KMS-11 (cell line): ENCODE measurements at regions not wholly inside any gene's neighbourhood (a gene's known extent, or its start where the extent isn't known, plus 50 kb on each side); places are given as distances from the start of the nearest gene placed in this dataset.

ENCODE experiments used
- H2AFZ ChIP-seq: fragments of 200-600 bp; sonication (generic); 2 replicates; pipeline ENCODE4 v1.6.1; 2016; ENCODE audit warnings: antibody characterized with exemption, mixed run types, low read depth
- H3K27ac ChIP-seq: fragments of 200-600 bp; sonication (generic); 2 replicates; pipeline ENCODE4 v1.6.1; 2016; ENCODE audit warnings: mild to moderate bottlenecking, mixed run types
- H3K27me3 ChIP-seq: fragments of 200-600 bp; sonication (generic); 2 replicates; pipeline ENCODE4 v1.6.1; 2017; ENCODE audit warnings: mild to moderate bottlenecking, low read depth, mixed run types, moderate library complexity; ENCODE audit not compliant: insufficient read depth
- H3K36me3 ChIP-seq: fragments of 200-600 bp; sonication (generic); 2 replicates; pipeline ENCODE4 v1.6.1; 2017; ENCODE audit warnings: mild to moderate bottlenecking, mixed run types; ENCODE audit not compliant: insufficient read depth
- H3K4me1 ChIP-seq: fragments of 200-600 bp; sonication (generic); 2 replicates; pipeline ENCODE4 v1.6.1; 2016; ENCODE audit warnings: mild to moderate bottlenecking, low read depth, mixed run types; ENCODE audit not compliant: poor library complexity, severe bottlenecking
- H3K4me2 ChIP-seq: fragments of 200-600 bp; sonication (generic); 2 replicates; pipeline ENCODE4 v1.7.0; 2016; ENCODE audit warnings: mild to moderate bottlenecking, mixed run types
- H3K4me3 ChIP-seq: fragments of 200-600 bp; sonication (generic); IDR thresholded peaks from 2 replicates; pipeline ENCODE4 v1.6.1; 2017; ENCODE audit warnings: low read depth, low read length, mixed read lengths; ENCODE audit not compliant: insufficient read depth
- H3K79me2 ChIP-seq: fragments of 200-600 bp; sonication (generic); 2 replicates; pipeline ENCODE4 v1.6.1; 2016; ENCODE audit warnings: low read depth, mixed run types; ENCODE audit not compliant: insufficient read depth
- H3K9ac ChIP-seq: fragments of 200-600 bp; sonication (generic); 2 replicates; pipeline ENCODE4 v1.6.1; 2016; ENCODE audit warnings: mild to moderate bottlenecking, mixed run types
- H4K20me1 ChIP-seq: fragments of 200-600 bp; sonication (generic); 2 replicates; pipeline ENCODE4 v1.6.1; 2016; ENCODE audit warnings: mild to moderate bottlenecking, mixed run types; ENCODE audit not compliant: insufficient read depth
- TF ChIP-seq, protein P1 (sequence below): fragments of 200-600 bp; sonication (generic); conservative IDR thresholded peaks from 2 replicates; pipeline ENCODE4 v1.6.1; 2017; ENCODE audit warnings: low read depth, mild to moderate bottlenecking, antibody characterized with exemption, low read length, moderate library complexity, mixed read lengths

DNA sequence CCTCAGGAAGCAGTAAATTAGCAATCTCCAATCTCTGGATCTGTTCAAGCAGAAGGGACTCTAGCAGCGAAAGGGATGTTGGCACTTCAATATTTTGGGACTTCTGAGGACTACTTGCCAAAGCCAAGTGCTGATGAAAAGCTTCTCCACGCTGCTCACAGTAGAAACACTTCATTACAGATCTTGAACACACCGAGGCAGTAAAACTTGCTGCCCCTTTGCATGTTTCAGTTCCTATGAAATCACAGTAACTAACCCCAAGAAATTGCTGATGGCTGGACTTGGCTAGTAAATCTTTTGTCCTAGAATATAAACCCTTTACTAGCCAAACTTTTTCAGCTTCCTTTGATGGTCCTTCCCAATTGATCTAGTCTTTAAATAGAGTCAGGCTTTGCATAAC, 750.5 kb upstream of the GRM7 start:
- H3K27me3 ChIP-seq, result no peaks in the 10 kb centered on the region
- no peaks in the 10 kb centered on the region for H3K36me3 ChIP-seq
- H3K4me2 ChIP-seq, result no peak overlapping the region
- no peaks in the 10 kb centered on the region for H3K79me2 ChIP-seq
- H3K4me3 ChIP-seq, result no peak overlapping the region
- TF ChIP-seq, protein P1, sequence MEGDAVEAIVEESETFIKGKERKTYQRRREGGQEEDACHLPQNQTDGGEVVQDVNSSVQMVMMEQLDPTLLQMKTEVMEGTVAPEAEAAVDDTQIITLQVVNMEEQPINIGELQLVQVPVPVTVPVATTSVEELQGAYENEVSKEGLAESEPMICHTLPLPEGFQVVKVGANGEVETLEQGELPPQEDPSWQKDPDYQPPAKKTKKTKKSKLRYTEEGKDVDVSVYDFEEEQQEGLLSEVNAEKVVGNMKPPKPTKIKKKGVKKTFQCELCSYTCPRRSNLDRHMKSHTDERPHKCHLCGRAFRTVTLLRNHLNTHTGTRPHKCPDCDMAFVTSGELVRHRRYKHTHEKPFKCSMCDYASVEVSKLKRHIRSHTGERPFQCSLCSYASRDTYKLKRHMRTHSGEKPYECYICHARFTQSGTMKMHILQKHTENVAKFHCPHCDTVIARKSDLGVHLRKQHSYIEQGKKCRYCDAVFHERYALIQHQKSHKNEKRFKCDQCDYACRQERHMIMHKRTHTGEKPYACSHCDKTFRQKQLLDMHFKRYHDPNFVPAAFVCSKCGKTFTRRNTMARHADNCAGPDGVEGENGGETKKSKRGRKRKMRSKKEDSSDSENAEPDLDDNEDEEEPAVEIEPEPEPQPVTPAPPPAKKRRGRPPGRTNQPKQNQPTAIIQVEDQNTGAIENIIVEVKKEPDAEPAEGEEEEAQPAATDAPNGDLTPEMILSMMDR, result no peak
- no peaks in the 10 kb centered on the region for H4K20me1 ChIP-seq
- no peak overlapping the region for H3K9ac ChIP-seq
- H2AFZ ChIP-seq, result no peak overlapping the region
- H3K4me1 ChIP-seq, result no peaks in the 10 kb centered on the region
- H3K27ac ChIP-seq, result no peak overlapping the region

DNA sequence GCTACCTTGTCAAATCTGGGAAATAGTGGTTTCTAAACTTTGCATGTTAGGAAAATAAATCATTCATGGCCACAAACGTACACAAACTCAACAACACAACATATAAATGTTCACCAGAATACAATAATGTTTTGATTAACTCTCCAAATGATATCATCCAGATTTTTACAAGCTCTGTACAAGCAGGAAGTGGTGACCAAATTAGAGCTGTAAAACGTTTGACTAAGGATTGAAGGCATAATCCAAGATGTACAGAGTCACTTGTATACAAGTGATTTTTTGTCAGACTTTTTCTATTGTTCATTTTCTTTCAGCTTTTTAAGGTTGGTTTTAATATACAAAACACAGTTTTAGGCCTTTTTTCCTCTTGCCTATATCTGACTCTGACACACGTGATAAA, 748.4 kb upstream of the GRM7 start:
- H4K20me1 ChIP-seq, result no peaks in the 10 kb centered on the region
- H3K4me2 ChIP-seq, result no peak overlapping the region
- no peak overlapping the region for H2AFZ ChIP-seq
- H3K4me3 ChIP-seq, result no peak overlapping the region
- no peaks in the 10 kb centered on the region for H3K4me1 ChIP-seq
- no peak overlapping the region for H3K27ac ChIP-seq
- no peaks in the 10 kb centered on the region for H3K79me2 ChIP-seq
- H3K9ac ChIP-seq, result no peak overlapping the region
- H3K36me3 ChIP-seq, result no peaks in the 10 kb centered on the region
- TF ChIP-seq, protein P1, result no peak
- H3K27me3 ChIP-seq, result no peaks in the 10 kb centered on the region

DNA sequence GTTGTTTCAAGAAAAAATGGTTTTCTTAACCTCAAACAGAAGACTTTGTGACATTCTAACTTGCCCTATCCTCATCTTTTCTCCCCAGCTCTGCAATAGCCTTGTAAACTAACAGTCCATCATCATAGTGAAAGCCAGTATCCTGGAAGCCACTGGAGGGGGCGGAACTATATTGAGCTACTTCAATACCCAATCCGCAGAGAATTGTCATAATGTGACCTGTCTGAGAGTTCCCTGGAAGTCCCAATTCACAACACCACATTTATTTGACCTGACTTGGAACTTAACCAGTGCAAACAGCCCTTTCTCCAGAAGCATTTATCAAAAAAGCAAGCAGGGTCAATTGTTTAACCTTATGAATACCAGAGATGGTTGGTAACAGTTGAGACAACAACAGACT, 747.6 kb upstream of the GRM7 start:
- H3K79me2 ChIP-seq, result no peaks in the 10 kb centered on the region
- no peaks in the 10 kb centered on the region for H3K27me3 ChIP-seq
- H3K9ac ChIP-seq, result no peak overlapping the region

DNA sequence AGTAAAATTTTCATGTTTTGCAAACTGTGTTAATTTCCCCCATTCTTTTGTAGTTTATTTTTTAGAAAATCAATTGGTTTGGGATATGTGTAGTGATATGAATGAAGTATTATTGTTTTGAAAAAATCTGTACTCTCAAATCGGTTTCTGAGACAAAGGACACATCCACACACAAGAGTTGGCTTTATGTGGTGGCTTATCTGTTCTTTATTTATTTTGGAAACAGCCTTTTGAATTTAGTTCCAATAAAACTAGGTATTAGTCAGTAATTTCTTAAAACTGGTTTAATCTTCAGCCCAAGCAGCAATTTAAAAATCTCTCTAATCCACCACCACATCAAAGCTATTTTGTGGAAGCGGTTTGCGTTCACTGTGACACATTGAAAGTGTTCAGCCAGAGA, 741.5 kb upstream of the GRM7 start:
- Histone ChIP-seq H3K9ac (no peak overlapping the region), H3K4me1 (no peaks in the 10 kb centered on the region), H3K36me3 (no peaks in the 10 kb centered on the region), H3K27me3 (no peaks in the 10 kb centered on the region), H2AFZ (no peak overlapping the region), H3K79me2 (no peaks in the 10 kb centered on the region), H3K4me2 (no peak overlapping the region), H4K20me1 (no peaks in the 10 kb centered on the region), H3K4me3 (no peak overlapping the region), H3K27ac (no peak overlapping the region)
- TF ChIP-seq, protein P1, result no peak

More for the DNA sequence above, 747.6 kb upstream of the GRM7 start:
- no peaks in the 10 kb centered on the region for H4K20me1 ChIP-seq
- no peak overlapping the region for H3K4me3 ChIP-seq
- no peak overlapping the region for H3K27ac ChIP-seq
- no peak overlapping the region for H2AFZ ChIP-seq
- no peak overlapping the region for H3K4me2 ChIP-seq
- TF ChIP-seq, protein P1, result no peak
- no peaks in the 10 kb centered on the region for H3K4me1 ChIP-seq
- H3K36me3 ChIP-seq, result no peaks in the 10 kb centered on the region
